Stimulated activated CD8-positive, alpha-beta memory T cell treated with anti-CD3 and anti-CD28 coated beads, Interleukin-4, amount 100 ng/mL, for 24 hours (primary cell): ENCODE measurements at regions not wholly inside any gene's neighbourhood (a gene's known extent, or its start where the extent isn't known, plus 50 kb on each side); places are given as distances from the start of the nearest gene placed in this dataset.
"Not testable (repeated sequence)": the region's sequence is repeated elsewhere in the genome, so short reads cannot be mapped to it uniquely, and the experiment has no call there.

Source experiments
- DNase-seq: peaks from one replicate; pipeline ENCODE4 v3.0.0-alpha.2; 2020; ENCODE audit warnings: low read depth

DNA sequence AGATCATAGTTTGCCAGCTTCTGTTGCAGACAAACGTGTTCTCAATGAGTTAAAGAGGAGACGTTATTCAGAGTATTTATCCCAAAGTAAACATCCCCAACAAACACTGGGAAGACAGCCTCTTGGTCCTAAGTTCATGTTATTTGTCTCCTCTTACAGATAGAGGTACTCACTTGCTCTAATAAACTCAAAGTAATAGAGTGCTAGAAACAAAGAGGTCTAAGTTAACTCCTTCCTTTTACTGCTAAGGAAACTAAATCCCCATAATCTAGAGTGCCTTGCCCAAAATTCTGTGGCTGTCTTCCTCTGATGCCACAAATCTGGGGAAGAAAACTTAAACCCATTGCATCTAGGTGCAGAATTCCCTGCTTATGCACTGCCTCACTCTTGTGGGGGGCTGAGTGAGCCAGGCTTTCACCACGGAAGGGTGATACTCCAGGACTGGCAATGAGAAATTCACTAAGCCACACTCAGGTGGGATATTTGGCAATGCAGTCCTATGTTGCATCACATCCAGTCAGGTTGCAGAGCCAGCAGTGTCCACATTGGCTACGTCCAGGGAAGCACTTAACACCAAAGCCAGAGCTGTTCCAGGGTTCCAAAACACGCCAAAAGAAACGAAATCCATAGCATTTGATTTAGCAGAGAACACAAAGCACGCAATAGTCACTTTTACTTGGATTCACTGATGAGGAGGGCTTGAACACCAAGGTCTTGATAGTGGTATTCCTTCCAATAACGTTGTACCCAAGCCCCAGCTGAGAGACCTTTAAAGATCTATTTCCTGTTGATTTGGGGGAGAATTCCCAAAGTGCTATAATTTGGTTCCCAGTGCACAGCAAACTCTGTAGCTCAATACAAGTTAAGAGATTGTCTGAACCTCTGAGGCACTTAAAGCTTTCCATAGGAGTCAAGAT, 81.0 kb upstream of the FOXQ1 start:
- no peak for DNase-seq

DNA sequence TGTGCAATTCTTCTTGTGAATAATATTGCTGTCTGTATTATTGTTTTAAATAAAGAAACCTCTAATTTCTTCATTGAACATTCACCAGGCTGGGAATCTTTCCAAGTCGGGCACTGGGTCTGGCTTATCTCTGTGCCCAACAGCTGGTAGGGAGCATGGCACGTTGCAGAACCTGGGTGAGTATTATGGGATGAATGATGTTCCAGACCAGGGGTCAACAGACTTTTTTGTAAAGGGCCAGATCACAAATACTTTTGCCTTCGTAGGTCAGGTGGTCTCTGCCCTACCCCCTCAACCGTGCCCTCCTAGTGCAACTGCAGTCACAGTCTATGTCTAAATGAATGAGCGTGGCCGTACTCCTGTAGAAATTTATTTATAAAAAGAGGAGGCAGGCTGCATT, 81.6 kb upstream of the FOXQ1 start:
- DNase-seq, result no peak

DNA sequence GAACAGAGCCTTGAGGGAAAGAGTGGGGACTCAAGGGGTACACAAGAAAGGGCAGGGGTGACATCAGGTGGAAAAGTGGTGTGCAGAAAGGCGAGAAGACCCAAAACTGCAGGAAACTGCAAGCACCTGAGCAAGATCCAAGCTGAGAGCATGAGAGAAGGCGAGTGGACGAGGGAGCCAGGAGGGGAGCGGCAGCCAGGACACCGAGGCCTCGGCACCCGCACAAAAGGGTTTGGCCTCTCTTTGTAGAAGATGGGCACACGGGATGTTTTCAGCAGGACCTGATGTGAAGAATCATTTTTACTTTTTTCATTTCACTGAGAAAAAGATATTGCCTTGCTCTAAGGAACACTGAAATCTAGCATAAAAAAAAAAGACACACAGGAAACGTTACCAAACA, 82.1 kb upstream of the FOXQ1 start:
- DNase-seq, result no peak

DNA sequence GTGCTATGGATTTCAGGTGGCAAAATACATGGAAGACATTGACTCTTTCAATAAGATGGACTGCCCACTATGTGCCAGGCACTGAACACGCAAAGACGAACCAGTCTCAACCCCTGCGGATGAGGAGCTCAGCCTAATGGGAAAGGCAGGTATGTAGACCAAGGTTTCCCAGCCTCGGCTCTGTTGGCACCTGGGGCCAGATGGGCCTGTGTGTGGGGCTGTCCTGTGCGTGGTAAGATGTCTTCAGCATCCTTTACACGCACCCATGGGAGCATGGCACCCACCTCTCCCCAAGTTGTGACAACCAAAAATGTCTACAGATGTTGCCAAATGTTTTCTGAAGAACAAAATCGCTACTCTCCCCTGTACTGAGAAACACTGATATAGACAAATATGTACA, 82.6 kb upstream of the FOXQ1 start:
- DNase-seq, result no peak

DNA sequence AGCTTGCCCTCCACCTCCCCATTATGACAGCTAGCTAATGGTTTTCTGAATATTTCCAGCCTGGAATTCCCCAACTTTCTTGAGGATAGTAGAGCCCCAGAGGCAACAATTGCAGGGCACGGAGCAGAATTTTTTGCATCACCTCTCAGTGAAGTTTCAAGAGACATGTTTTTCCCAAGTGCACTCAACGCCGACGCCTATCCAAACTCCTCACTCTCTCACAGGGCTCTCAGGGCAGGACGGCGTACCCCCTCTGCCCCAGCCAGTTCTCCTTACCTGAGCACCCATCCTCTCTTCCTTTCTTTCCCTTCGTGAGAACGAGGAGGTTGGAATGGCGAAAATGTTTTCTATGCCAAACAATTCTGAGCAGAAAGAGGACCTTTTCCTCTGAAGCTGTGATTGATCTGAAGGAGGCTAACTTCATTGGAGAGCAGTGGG, 83.1 kb upstream of the FOXQ1 start:
- DNase-seq, result no peak

DNA sequence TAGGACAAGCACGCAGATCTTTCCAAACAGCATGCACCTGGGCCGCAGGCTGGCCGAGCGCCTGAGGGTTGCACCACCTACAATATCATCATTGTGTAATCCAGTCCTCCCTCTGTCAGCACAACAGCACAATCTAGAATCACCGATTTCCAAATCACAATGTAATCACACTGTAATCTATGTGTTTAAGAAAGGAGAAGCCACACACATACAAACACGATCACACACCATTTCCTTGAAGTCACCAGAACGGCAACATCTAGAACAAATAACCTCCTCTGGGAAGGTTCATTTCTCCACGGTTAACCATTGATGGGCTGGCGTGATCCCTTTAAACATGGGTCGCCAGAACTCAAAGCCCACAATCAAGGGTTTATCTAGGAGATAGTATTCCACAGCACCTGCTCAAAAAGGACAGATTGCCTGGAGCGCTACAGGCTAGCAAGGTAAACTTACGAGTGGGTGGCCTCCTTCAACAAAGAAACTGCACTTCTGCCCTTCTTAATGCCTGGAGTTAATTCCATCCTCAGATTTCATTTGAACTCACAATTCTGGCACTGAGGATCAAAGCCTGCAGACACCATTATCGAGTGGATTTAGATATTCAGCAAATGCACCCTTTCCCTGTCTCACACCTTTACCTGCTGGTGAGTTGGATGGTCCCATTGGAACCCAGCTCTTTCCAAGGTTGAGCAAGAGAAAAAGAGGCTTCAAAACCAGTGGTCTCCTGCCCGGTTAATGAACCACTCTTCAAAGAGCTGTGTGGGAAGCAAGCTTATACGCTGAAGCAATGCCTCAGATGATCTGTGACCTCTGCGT, 83.8 kb upstream of the FOXQ1 start:
- DNase-seq, result no peak

DNA sequence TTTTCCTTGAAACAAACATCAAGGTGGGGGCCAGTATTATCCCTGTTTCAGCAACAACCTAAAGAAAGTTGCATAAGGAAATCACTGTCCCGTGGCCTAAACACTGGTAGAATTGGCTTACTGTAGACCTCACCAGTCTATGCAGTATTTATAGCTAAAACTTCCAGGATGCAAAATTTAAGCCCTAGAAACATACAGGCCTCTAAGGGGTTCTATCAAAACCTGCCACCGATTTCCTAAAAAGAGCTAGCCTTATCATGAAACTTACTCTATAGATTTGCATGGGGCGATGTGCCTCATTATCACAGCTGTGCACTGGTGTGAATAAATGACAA, 84.3 kb upstream of the FOXQ1 start:
- DNase-seq, result no peak

DNA sequence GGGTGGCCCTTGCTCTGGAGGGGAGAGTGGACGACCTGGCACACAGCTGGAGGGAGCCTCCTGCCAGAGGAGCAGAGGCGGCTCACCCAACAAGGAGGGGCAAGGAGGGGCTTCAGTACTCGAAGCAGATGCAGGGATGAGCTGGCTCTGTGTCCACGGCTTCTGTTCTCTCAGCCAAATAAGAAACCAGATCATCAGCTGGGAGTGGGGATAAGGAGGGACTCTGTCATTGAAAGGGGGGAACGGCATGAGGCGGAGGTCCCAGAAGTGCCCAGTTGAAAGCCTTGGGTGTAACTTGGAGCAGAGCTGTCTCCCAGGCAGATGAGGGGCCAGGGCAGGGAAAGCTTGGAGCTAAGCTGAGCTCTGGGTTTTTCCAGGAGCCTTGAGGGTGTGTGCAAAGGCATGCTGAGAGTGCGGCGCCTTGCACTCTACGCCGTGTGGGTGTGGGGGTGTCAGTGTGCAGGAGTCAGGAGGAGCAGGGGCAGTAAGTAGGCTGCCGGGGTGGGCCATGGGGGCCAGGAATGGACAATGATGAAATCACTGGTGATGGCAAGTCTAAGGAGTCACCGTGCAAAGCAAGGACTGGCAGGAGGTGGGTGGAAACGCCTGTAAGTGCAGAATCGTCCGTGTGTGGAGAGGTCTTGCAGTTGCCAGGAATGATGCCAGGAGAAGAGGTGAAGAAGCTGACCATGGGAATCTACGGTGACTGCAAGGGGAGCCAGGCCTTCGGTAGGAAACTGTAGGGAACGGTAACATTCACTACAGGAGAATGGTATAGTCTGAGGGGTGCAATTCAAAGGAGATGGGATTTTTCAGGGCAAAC, 85.4 kb upstream of the FOXQ1 start:
- DNase-seq, result no peak

DNA sequence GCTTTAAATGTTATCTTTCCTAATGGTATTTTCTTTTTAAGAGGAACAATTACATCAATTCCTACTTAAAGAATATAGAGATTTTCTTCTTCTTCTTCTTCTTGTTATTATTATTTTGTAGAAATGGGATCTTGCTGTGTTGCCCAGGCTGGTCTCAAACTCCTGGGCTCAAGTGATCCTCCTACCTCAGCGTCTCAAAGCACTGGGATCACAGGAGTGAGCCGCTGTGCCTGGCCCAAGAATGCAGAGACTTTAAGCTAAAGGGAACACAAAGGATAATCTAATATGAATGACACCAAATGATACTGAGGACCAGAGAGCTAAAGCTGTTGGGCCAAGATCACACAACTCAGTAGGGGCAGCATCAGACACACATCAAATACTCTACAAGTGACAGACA, 87.4 kb upstream of the FOXQ1 start:
- no peak for DNase-seq

DNA sequence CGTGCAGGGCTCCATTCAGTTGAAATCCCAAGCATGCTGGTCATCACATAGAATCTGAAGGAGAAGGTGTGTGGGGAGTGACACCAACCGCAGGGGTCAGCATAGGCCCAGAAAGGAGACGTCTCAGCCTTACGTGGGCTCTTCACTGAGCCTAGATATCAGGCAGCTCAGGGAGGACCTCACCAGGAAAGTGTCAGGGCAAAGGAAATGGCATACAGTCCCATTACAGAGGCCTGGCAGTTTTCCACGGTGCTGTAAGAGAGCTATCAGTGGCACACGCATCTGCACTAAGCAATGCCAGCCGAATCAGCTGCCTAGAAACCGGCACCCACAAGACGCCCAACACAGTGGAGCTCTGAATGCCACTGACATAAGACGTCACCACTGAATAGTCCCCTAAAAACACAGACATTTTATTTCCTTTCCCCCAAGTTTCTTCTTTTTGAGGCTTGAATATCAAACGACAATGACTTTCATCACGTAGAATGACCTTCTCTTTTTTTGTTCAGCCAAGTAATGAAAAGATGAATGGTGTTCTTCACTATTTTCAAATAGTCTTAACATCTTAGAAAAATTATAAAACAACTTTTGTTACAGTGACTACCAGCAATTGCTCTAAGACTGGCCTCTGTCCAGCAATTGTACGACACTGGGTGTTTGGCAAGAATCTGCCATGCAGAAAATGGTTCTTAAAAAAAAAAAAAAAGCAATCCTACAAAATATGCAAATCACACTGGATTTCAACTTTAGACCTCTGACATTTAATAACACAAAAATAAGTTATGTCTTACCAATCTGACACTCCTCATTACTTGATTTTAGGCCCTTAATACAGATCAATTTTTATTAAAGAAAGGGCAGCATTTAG, 88.9 kb upstream of the FOXQ1 start:
- no peak for DNase-seq

DNA sequence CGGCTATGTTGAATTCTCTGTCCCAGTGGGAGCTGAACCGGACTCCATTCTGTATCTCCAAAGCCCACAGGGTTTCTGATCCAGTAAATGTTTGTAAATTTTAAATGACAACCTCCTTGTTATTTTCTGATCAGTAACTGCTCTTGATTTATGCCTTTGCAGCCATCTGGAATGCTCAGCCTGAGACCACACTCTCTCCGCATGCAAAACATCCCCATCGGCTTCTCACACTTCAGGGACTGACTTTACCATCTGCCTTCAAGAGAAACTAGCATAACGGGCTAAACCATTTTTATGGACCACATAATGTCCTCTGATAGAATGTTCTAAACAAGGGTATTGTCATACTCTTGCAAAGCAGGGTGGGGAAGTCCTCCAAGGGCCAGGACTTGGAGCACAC, 94.5 kb upstream of the FOXQ1 start:
- DNase-seq, result no peak

DNA sequence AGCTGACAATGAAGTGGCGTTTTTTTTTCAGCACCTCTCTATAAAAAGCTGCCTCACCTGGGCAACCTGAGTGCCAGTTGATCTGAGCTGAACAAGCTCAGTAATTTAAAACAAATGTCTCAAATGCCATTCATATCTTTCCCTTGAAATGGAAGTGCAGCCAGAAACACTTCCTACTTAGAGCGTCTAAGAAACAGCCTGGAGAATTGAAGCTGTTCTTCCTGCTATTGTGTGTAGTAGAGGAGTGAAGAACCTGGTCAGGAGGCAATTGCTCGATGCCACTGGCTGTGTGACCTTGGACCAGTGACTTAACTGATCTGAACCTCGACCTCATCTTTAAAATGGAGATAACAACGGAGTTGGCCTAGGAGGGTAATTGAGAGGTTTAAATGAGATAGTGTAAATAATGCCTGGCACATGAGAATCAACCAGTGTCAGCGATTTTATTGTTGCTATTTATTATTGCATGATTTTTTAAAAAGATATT, 95.4 kb upstream of the FOXQ1 start:
- no peak for DNase-seq

DNA sequence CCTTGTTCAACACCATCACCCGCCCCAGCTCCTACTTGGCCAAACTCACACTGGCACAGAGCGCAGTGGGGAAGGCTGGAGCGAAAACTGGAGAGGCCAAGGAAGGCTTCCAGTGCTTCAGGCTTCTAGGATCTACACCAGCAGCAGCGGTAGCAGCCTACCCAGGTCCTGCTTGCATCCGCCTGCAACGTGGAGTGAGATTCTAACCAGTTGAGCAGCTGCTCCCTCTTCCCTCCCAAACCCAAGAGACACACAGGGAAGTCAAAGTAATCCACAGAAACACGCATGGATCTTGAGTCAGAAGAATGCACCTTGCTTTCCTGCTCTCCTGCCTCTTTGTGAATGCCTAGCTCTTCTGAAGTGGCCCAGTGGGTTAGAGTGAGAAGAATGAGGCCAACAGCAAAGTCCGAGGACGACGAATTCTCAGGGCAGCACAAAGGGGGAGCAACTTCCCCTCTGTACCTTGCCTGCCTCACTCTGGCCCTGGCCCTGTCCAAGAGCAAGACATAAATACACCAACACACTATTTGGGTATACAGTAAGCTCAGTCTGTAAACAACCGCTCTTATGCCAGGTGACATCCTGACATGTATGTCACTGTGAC, 95.9 kb upstream of the FOXQ1 start:
- no peak for DNase-seq

DNA sequence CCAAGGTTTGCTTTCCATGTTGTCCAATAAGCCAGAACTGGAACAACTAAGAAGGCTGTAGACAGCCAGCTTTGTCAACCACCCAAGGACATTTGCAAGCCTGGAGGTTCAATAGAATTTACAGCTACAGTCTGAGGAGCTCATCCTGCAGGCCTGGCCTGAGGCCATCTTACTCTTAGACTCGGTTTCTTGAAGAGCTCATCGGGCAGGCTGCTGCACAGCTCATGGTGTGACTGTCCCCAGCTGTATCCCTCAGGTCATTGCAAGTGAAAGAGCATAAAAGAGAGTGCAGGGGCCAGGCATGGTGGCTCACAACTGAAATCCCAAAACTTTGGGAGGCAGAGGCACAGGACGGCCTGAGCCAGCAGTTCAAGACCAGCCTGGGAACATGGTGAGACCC, 96.9 kb upstream of the FOXQ1 start:
- no peak for DNase-seq

DNA sequence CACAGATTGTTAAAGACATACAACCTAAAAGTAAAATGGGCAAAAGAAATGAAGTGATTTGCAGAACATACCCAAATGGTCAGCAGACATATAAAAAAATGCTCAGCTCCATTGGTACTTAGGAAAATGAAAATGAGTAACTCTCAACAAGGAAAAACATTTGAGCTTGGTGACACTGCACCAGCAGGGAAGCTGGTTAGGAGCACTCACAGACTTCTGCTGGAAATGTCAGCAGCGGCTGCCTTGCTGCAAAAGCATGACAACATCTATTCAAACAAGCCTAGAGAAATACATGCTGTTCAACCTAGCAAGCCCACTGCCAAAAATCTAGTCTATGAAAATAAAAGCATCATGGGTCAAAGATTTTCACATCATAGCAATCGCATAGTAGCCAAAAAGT, 99.0 kb upstream of the FOXQ1 start:
- no peak for DNase-seq

DNA sequence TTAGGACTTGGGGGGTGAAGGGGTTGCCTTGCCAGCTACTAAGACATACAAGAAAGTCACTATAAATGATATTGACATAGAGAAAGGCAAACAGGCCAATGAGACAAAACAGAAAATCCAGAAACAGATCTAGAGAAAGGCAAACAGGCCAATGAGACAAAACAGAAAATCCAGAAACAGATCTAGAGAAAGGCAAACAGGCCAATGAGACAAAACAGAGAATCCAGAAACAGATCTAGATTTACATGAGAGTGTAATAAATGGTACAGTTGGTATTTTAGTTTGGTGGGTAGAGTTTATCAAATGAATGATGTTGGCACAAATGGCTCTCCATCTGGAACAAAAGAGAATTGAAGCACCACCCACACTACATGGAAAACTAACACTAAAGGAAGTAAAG, 99.8 kb upstream of the FOXQ1 start:
- not testable (repeated sequence) for DNase-seq

DNA sequence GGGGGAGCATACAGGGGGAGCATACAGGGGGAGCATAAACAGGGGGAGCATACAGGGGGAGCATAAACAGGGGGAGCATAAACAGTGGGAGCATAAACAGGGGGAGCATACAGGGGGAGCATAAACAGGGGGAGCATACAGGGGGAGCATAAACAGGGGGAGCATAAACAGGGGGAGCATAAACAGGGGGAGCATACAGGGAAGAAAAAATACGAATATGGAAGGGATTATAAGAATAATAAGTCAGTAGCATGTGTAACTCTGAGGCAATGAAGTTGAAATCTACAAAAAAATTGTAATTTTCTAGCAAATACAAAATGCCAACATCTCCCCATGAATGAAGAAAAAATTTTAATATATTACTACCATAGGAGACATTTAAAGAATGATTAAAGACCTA, 101.3 kb upstream of the FOXQ1 start:
- DNase-seq, result not testable (repeated sequence)

DNA sequence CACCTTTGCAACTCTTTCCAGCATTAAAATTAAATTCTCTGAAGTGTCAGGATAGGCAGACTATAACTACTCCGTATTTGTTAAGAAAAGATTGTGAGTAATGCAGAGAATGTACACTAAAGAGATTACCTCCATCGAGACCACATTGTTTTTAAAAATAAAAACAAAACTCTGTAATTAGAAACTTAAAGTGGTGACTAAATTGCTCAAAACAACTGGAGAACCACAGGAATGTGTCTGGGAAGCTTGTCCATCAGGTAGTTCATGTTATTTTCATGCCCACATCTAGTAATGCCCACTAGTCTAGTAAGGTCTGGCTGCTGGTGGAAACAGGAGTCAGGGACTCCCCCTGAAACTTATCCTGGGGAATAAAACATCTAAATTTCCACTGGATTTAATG, 103.0 kb upstream of the FOXQ1 start:
- DNase-seq, result no peak

DNA sequence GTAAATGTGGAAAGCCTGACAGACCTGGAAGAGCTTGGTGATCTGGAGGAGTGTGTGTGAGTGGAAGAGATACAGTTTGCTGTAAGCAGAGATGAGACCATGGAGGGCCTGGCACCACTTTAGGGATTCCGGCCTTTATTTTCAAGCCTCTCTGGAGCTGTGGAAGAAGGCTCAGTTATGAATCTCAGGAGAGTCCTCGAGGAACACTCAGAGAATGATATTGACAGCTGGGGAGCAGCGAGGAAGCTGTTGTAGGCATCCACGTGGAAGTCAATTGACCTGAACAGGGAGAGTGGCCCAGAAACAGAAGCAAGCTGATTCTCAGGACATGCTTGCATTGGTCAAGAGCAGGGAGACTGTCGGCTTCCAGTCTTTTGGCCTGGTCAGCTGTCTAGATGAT, 108.4 kb upstream of the FOXQ1 start:
- DNase-seq, result no peak

DNA sequence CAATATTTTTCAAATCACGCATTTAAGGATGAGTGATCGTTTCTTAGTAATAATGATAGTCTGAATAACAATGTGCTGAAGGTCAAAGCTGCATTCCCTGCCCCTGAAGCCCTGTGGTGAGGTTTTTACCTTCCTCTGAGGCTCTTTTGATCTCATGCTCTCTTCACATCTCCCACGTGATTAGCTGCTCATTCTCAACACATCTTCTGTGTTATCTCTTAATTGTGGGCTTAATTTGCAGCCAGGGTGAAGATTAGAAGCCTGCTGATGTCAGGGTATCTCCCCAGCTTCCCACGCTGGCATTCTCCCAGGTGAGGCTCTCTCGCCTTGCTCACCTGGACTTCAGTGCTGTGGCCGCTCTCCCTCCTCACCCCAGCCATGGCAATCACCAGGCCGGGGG, 109.7 kb upstream of the FOXQ1 start:
- no peak for DNase-seq
